Activated CD8-positive, alpha-beta memory T cell treated with anti-CD3 and anti-CD28 coated beads for 48 hours (primary cell): ENCODE measurements at regions not wholly inside any gene's neighbourhood (a gene's known extent, or its start where the extent isn't known, plus 50 kb on each side); places are given as distances from the start of the nearest gene placed in this dataset.

Experiments
- DNase-seq, 3 experiments: peaks; one replicate each; pipeline ENCODE4 v3.0.0-alpha.2; 2020; ENCODE audit warnings: low read depth in 2 of 3, low spot score in 2 of 3

GRCh38 chr3:18835021-18835420 lies 313.3 kb upstream of the KCNH8 start:
- DNase-seq = no peak

GRCh38 chr3:18830087-18830486 lies 318.2 kb upstream of the KCNH8 start:
- DNase-seq = no peak

- no peak for DNase-seq
Observed at GRCh38 chr3:18828637-18829036, 319.7 kb upstream of the KCNH8 start.

- DNase-seq = no peak
Observed at GRCh38 chr3:18827664-18828063, 320.6 kb upstream of the KCNH8 start.

GRCh38 chr3:18825665-18826064 lies 322.6 kb upstream of the KCNH8 start:
- DNase-seq = no peak

- DNase-seq = no peak
Observed at GRCh38 chr3:18813300-18813699, 335.0 kb upstream of the KCNH8 start.

- no peak for DNase-seq
Observed at GRCh38 chr3:18812316-18812715, 336.0 kb upstream of the KCNH8 start.

- no peak for DNase-seq
Observed at GRCh38 chr3:18810306-18810661, 338.0 kb upstream of the KCNH8 start.

- DNase-seq = no peak
Observed at GRCh38 chr3:18809640-18810305, 338.5 kb upstream of the KCNH8 start.

GRCh38 chr3:18808429-18808828 lies 339.9 kb upstream of the KCNH8 start:
- DNase-seq = no peak

GRCh38 chr3:18807593-18807992 lies 340.7 kb upstream of the KCNH8 start:
- no peak for DNase-seq

- DNase-seq = no peak
Observed at GRCh38 chr3:18806633-18807032, 341.7 kb upstream of the KCNH8 start.

GRCh38 chr3:18797378-18797777 lies 350.9 kb upstream of the KCNH8 start:
- no peak for DNase-seq

GRCh38 chr3:18795078-18795477 lies 353.2 kb upstream of the KCNH8 start:
- no peak for DNase-seq

GRCh38 chr3:18791752-18792151 lies 356.6 kb upstream of the KCNH8 start:
- no peak for DNase-seq

- DNase-seq = no peak
Observed at GRCh38 chr3:18791182-18791581, 357.1 kb upstream of the KCNH8 start.

GRCh38 chr3:18790384-18790783 lies 357.9 kb upstream of the KCNH8 start:
- no peak for DNase-seq

- no peak for DNase-seq
Observed at GRCh38 chr3:18789734-18790133, 358.6 kb upstream of the KCNH8 start.

- DNase-seq = no peak
Observed at GRCh38 chr3:18787441-18787840, 360.9 kb upstream of the KCNH8 start.

GRCh38 chr3:18786650-18787323 lies 361.5 kb upstream of the KCNH8 start:
- no peak for DNase-seq

GRCh38 chr3:18782191-18782590 lies 357.1 kb upstream of the SATB1 start:
- no peak for DNase-seq

GRCh38 chr3:18780959-18781358 lies 355.8 kb upstream of the SATB1 start:
- DNase-seq = no peak

GRCh38 chr3:18779704-18780103 lies 354.6 kb upstream of the SATB1 start:
- no peak for DNase-seq
